ENCODE measurements at regions not wholly inside any gene's neighbourhood (a gene's known extent, or its start where the extent isn't known, plus 50 kb on each side); places are given as distances from the start of the nearest gene placed in this dataset.

DNA sequence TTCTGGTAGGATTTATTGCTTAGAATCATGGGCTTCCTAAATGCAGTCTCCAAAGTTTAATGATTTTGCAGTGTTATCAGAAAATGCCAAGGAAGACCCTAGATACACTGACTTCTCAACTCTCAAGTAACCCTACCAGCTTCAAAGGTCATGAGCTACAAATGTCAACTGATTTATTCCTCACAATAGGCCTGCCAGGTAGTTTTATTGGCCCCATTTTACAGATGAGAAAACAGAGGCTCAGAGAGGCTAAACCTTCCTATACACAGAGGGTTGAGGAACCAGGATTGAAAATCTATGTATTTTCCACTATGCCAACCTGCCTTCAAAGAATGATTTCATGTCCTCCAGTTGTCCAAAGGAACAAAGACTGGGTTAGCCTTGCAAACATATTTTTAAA lies 384.4 kb upstream of the POU3F1 start:
- no peak overlapping the region for H3K9ac ChIP-seq (ENCODE audit: low read length in 2 of 2)
- H3K9me3 ChIP-seq (ENCODE audit: control insufficient read depth in 2 of 2, low read length in 2 of 2) = no peaks in the 10 kb centered on the region
- no peak overlapping the region for H3K4me3 ChIP-seq (ENCODE audit: low read length in 2 of 2)
- H3K4me1 ChIP-seq (ENCODE audit: control insufficient read depth, insufficient read depth, low read length) = no peaks in the 10 kb centered on the region
- H3K27ac ChIP-seq (ENCODE audit: low read length) = no peak overlapping the region
- H3K27me3 ChIP-seq (ENCODE audit: control insufficient read depth in 1 of 2, insufficient read depth in 2 of 2, low read length in 2 of 2) = peaks cover 0 to 2% of the 10 kb centered on the region in 2 donors
- H3K36me3 ChIP-seq (ENCODE audit: control insufficient read depth in 2 of 2, insufficient read depth in 2 of 2, low read length in 2 of 2) = no peaks in the 10 kb centered on the region

DNA sequence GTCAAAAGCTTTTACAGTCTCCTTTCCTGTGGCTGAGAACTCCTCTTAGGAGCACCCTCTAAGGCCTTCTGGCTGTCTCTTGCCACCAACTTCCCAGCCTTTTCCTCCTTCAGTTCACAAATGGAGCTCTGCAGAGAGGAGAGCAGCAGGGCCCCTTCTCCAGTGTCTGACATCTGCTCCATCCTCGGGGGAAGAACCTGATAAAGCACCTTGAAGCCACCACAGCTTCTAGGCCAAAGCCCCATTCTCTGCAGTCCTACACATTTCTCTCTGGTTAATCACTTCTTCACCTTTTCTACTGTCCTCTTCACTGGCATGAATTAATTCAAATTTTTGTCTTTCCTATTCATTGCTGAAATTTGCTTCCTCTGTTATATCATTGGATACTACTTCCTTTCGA lies 378.1 kb upstream of the POU3F1 start:
- no peak overlapping the region for H3K27ac ChIP-seq (ENCODE audit: low read length)
- no peaks in the 10 kb centered on the region for H3K9me3 ChIP-seq (ENCODE audit: control insufficient read depth in 2 of 2, low read length in 2 of 2)
- no peaks in the 10 kb centered on the region for H3K27me3 ChIP-seq (ENCODE audit: control insufficient read depth in 1 of 2, insufficient read depth in 2 of 2, low read length in 2 of 2)
- H3K9ac ChIP-seq (ENCODE audit: low read length in 2 of 2) = no peak overlapping the region
- H3K4me1 ChIP-seq (ENCODE audit: control insufficient read depth, insufficient read depth, low read length) = no peaks in the 10 kb centered on the region
- no peak overlapping the region for H3K4me3 ChIP-seq (ENCODE audit: low read length in 2 of 2)
- no peaks in the 10 kb centered on the region for H3K36me3 ChIP-seq (ENCODE audit: control insufficient read depth in 2 of 2, insufficient read depth in 2 of 2, low read length in 2 of 2)

DNA sequence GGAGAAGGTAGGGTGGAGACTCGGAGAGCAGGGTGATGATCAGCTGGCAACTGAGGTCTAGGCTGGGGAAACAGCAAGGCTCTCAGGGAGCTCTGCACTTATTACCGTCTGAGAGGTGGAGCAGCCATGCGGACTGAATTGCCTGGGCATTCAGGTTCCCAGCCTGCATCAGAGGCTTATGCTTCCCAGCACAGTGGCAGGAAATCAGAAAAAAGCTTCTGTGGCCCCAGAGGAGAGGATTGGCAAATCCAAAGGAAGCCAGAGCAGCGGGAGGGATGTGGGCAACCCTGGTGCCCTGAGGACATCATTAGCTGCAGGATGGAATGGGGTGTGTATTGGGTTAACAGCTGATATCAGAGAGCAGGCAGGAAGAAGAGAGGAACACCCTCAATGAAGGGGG lies 374.1 kb upstream of the POU3F1 start:
- Histone ChIP-seq H3K27me3 (ENCODE audit: control insufficient read depth in 1 of 2, insufficient read depth in 2 of 2, low read length in 2 of 2) (no peaks in the 10 kb centered on the region), H3K27ac (ENCODE audit: low read length) (no peak overlapping the region), H3K9ac (ENCODE audit: low read length in 2 of 2) (no peak overlapping the region), H3K9me3 (ENCODE audit: control insufficient read depth in 2 of 2, low read length in 2 of 2) (no peaks in the 10 kb centered on the region), H3K4me1 (ENCODE audit: control insufficient read depth, insufficient read depth, low read length) (no peaks in the 10 kb centered on the region), H3K36me3 (ENCODE audit: control insufficient read depth in 2 of 2, insufficient read depth in 2 of 2, low read length in 2 of 2) (no peaks in the 10 kb centered on the region), H3K4me3 (ENCODE audit: low read length in 2 of 2) (no peak overlapping the region)

DNA sequence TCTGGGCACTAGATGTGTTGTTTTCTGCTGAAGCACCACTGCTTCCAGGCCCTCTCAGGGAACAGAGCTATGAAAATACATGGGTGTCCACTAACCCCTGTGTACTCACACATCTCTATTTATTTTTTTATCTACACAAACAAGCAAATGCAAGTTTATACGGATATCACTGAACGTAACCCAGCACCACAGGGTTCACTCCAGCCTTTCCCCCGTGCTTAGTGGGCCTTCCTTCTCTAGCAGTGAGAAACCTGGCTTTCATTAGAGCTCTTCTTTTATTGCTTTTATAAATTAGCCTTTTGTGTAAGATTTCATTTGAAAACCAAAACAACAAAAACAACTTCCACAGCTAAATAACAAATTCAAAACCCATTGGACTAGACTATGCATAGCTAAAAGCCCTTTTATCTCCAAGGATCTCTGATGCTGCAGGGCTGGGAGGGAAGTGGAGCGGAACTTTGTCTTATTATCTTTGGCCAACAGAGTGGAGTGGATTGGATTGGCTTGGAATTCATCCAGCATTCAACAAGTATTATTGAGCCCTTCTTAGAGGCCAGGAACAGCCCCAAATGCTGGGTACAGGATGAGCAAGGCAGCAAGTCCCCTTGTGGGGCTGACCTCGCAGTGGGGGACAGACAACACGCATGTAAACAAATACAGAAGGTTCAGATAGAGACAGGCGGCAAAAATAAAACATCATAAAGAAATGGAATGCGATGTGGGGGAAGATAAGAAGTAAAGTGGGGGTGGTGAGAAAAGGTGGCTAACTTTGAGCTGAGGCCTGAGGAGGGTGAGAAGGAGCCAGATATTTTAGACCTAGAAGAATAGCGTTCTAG lies 371.8 kb upstream of the POU3F1 start:
- no peak overlapping the region for H3K27ac ChIP-seq (ENCODE audit: low read length)
- no peaks in the 10 kb centered on the region for H3K27me3 ChIP-seq (ENCODE audit: control insufficient read depth in 1 of 2, insufficient read depth in 2 of 2, low read length in 2 of 2)
- no peak overlapping the region for H3K9ac ChIP-seq (ENCODE audit: low read length in 2 of 2)
- H3K4me1 ChIP-seq (ENCODE audit: control insufficient read depth, insufficient read depth, low read length) = no peaks in the 10 kb centered on the region
- H3K4me3 ChIP-seq (ENCODE audit: low read length in 2 of 2) = no peak overlapping the region
- H3K36me3 ChIP-seq (ENCODE audit: control insufficient read depth in 2 of 2, insufficient read depth in 2 of 2, low read length in 2 of 2) = no peaks in the 10 kb centered on the region
- peaks cover 0 to under 1% of the 10 kb centered on the region in 2 donors for H3K9me3 ChIP-seq (ENCODE audit: control insufficient read depth in 2 of 2, low read length in 2 of 2)

DNA sequence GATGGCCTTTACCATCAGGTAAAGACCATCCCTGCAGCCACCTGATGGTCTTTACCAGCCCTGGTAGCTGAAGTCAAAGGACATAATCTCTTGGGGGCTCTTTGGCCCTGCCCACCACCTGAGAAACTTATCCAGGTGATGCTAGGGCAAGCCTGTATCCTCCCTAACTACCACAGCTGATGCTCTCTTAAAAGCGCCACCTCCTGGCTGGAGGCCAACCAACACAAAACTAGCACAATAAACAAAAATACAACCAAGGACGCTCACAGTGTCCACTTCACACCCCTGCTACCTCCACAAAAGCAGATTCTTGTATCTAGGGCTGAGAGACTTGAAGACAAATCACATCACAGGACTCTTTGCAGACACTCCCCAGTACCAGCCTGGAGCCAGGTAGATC lies 357.1 kb upstream of the POU3F1 start:
- peaks cover 0 to 10% of the 10 kb centered on the region in 2 donors for H3K9me3 ChIP-seq (ENCODE audit: control insufficient read depth in 2 of 2, low read length in 2 of 2)
- H3K9ac ChIP-seq (ENCODE audit: low read length in 2 of 2) = no peak overlapping the region
- no peaks in the 10 kb centered on the region for H3K27me3 ChIP-seq (ENCODE audit: control insufficient read depth in 1 of 2, insufficient read depth in 2 of 2, low read length in 2 of 2)
- no peak overlapping the region for H3K27ac ChIP-seq (ENCODE audit: low read length)
- H3K4me3 ChIP-seq (ENCODE audit: low read length in 2 of 2) = no peak overlapping the region
- no peaks in the 10 kb centered on the region for H3K36me3 ChIP-seq (ENCODE audit: control insufficient read depth in 2 of 2, insufficient read depth in 2 of 2, low read length in 2 of 2)
- no peaks in the 10 kb centered on the region for H3K4me1 ChIP-seq (ENCODE audit: control insufficient read depth, insufficient read depth, low read length)

DNA sequence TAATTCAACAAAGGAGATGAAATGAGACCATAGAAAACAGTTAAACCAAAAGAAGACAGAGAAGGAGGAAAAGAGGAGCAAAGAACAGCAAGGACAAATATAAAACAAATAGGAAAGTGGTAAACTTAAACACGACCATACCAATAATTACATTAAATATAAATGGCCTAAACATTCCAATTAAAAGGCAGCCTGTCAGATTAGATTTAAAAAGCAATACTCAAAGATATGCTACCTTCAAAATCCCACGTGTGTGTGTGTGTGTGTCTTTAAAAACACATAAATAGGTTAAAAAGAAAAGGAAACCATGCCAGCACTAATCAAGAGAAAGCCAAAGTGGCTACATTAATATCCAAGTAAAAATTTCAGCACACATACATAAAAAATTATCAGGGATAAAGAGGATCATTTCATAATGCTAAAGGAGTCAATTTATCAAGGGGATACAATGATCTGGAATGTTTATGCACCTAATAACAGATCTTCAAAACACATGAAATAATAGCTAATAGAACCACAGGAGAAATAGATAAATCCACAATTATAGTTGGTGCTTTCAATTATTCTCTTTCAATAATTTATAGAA lies 355.7 kb upstream of the POU3F1 start:
- Histone ChIP-seq H3K36me3 (ENCODE audit: control insufficient read depth in 2 of 2, insufficient read depth in 2 of 2, low read length in 2 of 2) (no peaks in the 10 kb centered on the region), H3K9me3 (ENCODE audit: control insufficient read depth in 2 of 2, low read length in 2 of 2) (peaks cover 2 to 10% of the 10 kb centered on the region in 2 donors), H3K9ac (ENCODE audit: low read length in 2 of 2) (no peak overlapping the region), H3K4me3 (ENCODE audit: low read length in 2 of 2) (no peak overlapping the region), H3K27me3 (ENCODE audit: control insufficient read depth in 1 of 2, insufficient read depth in 2 of 2, low read length in 2 of 2) (no peaks in the 10 kb centered on the region), H3K27ac (ENCODE audit: low read length) (no peak overlapping the region), H3K4me1 (ENCODE audit: control insufficient read depth, insufficient read depth, low read length) (no peaks in the 10 kb centered on the region)

DNA sequence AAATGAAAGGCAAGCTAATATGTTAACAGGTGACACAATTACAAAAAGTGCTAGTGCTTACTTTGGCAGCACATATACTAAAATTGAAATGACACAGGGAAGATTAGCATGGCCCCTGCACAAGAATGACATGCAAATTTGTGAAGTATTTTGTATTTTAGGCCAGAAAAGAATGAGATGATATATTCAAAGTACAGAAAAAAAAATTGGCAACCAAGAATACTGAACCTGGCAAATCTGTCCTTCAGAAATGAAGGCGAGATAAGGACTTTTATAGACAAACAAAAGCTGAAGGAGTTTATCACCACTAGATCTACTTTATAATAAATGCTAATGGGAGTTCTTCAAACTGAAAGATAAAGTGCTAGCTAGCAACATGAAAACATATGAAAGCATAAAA lies 350.0 kb upstream of the POU3F1 start:
- H3K4me1 ChIP-seq (ENCODE audit: control insufficient read depth, insufficient read depth, low read length) = no peaks in the 10 kb centered on the region
- no peak overlapping the region for H3K27ac ChIP-seq (ENCODE audit: low read length)
- no peak overlapping the region for H3K4me3 ChIP-seq (ENCODE audit: low read length in 2 of 2)
- no peaks in the 10 kb centered on the region for H3K36me3 ChIP-seq (ENCODE audit: control insufficient read depth in 2 of 2, insufficient read depth in 2 of 2, low read length in 2 of 2)
- H3K9me3 ChIP-seq (ENCODE audit: control insufficient read depth in 2 of 2, low read length in 2 of 2) = peaks cover 0 to 5% of the 10 kb centered on the region in 2 donors
- H3K9ac ChIP-seq (ENCODE audit: low read length in 2 of 2) = no peak overlapping the region
- no peaks in the 10 kb centered on the region for H3K27me3 ChIP-seq (ENCODE audit: control insufficient read depth in 1 of 2, insufficient read depth in 2 of 2, low read length in 2 of 2)

DNA sequence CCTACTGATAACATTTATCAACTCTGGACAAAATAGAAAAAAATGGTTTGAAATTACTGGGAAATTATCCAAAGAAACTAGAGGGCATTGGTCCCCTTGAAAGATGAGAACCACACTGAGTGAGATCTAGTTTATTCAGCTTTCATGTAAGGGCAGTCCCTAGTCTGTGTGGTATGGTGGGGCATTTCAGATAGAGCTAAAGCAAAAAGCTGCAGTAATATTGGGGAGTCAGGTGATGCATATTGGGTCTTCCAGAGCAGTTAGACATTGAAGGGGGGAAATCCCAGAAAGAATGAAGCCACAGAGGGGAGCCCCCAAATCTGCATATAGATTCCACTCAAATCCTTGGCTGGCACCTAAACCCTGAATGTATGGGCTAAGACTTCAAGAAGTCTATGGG lies 347.7 kb upstream of the POU3F1 start:
- no peaks in the 10 kb centered on the region for H3K27me3 ChIP-seq (ENCODE audit: control insufficient read depth in 1 of 2, insufficient read depth in 2 of 2, low read length in 2 of 2)
- no peaks in the 10 kb centered on the region for H3K4me1 ChIP-seq (ENCODE audit: control insufficient read depth, insufficient read depth, low read length)
- H3K36me3 ChIP-seq (ENCODE audit: control insufficient read depth in 2 of 2, insufficient read depth in 2 of 2, low read length in 2 of 2) = no peaks in the 10 kb centered on the region
- no peak overlapping the region for H3K9ac ChIP-seq (ENCODE audit: low read length in 2 of 2)
- no peak overlapping the region for H3K4me3 ChIP-seq (ENCODE audit: low read length in 2 of 2)
- H3K9me3 ChIP-seq (ENCODE audit: control insufficient read depth in 2 of 2, low read length in 2 of 2) = peaks cover 5 to 11% of the 10 kb centered on the region in 2 donors
- H3K27ac ChIP-seq (ENCODE audit: low read length) = no peak overlapping the region

DNA sequence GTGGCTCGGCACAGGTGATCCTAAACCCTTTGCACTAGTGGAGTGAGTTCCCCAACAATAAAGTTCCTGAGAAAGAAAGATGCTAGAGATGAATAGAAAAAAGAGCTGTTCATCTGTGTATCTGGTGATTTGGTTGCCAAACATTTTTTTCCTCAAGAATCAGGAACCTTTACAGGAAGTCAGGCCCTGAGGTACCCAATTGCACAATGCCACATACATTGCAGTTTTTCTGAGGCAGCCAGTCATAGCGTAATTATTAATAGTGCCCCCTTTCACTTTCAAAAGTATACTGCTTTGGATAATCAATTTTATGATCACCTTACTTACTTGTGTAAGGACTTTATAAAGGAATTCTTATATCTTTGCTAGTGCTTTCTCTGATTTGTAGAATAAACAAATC lies 346.3 kb upstream of the POU3F1 start:
- H3K4me3 ChIP-seq (ENCODE audit: low read length in 2 of 2) = no peak overlapping the region
- no peak overlapping the region for H3K27ac ChIP-seq (ENCODE audit: low read length)
- no peaks in the 10 kb centered on the region for H3K27me3 ChIP-seq (ENCODE audit: control insufficient read depth in 1 of 2, insufficient read depth in 2 of 2, low read length in 2 of 2)
- peaks cover 5 to 11% of the 10 kb centered on the region in 2 donors for H3K9me3 ChIP-seq (ENCODE audit: control insufficient read depth in 2 of 2, low read length in 2 of 2)
- H3K9ac ChIP-seq (ENCODE audit: low read length in 2 of 2) = no peak overlapping the region
- no peaks in the 10 kb centered on the region for H3K36me3 ChIP-seq (ENCODE audit: control insufficient read depth in 2 of 2, insufficient read depth in 2 of 2, low read length in 2 of 2)
- no peaks in the 10 kb centered on the region for H3K4me1 ChIP-seq (ENCODE audit: control insufficient read depth, insufficient read depth, low read length)

DNA sequence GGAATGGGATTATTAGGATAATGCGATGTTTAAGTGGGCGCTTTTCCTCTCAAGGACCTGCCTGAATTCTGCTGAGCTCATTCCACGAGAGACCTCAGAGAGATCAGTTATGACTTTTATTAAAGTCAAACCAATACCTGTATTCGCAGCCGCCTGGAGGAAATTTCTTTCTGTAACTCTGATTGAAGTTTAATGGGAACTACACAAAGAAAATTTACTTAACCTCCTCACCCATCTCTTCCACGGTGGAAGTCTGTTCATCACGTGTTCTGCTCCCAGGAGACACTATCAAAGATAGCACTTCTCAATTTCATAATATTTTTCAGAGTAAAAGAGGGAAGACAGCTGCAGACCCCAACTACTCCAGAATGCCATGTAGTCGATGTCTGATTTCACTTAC lies 334.7 kb upstream of the POU3F1 start:
- Histone ChIP-seq H3K9me3 (ENCODE audit: control insufficient read depth in 2 of 2, low read length in 2 of 2) (no peaks in the 10 kb centered on the region), H3K27me3 (ENCODE audit: control insufficient read depth in 1 of 2, insufficient read depth in 2 of 2, low read length in 2 of 2) (no peaks in the 10 kb centered on the region), H3K27ac (ENCODE audit: low read length) (no peak overlapping the region), H3K9ac (ENCODE audit: low read length in 2 of 2) (no peak overlapping the region), H3K4me3 (ENCODE audit: low read length in 2 of 2) (no peak overlapping the region), H3K4me1 (ENCODE audit: control insufficient read depth, insufficient read depth, low read length) (no peaks in the 10 kb centered on the region), H3K36me3 (ENCODE audit: control insufficient read depth in 2 of 2, insufficient read depth in 2 of 2, low read length in 2 of 2) (no peaks in the 10 kb centered on the region)

DNA sequence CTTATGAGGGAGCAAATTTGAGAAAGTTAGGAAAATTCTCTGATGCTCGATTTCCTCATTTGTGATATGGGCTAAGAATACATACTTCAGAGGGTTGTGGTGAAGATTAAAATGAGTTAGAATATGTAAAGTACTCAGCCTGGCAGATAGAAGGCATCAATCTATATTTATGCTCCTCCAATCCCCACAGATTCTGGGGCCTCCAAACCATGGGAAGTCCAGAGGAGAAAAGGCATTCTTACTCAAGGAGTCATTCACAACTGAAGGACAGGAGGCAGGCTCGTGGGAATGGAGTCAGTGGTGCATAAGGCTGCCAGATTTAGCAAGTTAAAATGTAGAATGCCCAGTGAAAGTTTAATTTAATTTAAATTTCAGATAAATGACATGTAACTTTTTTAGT lies 330.0 kb upstream of the POU3F1 start:
- Histone ChIP-seq H3K36me3 (ENCODE audit: control insufficient read depth in 2 of 2, insufficient read depth in 2 of 2, low read length in 2 of 2) (no peaks in the 10 kb centered on the region), H3K27ac (ENCODE audit: low read length) (no peak overlapping the region), H3K4me1 (ENCODE audit: control insufficient read depth, insufficient read depth, low read length) (no peaks in the 10 kb centered on the region), H3K4me3 (ENCODE audit: low read length in 2 of 2) (no peak overlapping the region), H3K9me3 (ENCODE audit: control insufficient read depth in 2 of 2, low read length in 2 of 2) (peaks cover 2 to 11% of the 10 kb centered on the region in 2 donors), H3K9ac (ENCODE audit: low read length in 2 of 2) (no peak overlapping the region), H3K27me3 (ENCODE audit: control insufficient read depth in 1 of 2, insufficient read depth in 2 of 2, low read length in 2 of 2) (peaks cover 0 to 5% of the 10 kb centered on the region in 2 donors)
